ENCODE measurements at regions not wholly inside any gene's neighbourhood (a gene's known extent, or its start where the extent isn't known, plus 50 kb on each side); places are given as distances from the start of the nearest gene placed in this dataset.

- TF ChIP-seq CTCF (IDR thresholded peaks at IDR 0.05) (no peak), POLR2A (IDR thresholded peaks at IDR 0.05) (no peak), EP300 (IDR thresholded peaks at IDR 0.05) (no peak), POLR2AphosphoS5 (IDR thresholded peaks at IDR 0.05) (no peak)
Measured at GRCh38 chr5:36740259-36740898, 134.0 kb downstream of the SLC1A3 start.
